Islet precursor cell (in vitro differentiated cells): ENCODE measurements at regions not wholly inside any gene's neighbourhood (a gene's known extent, or its start where the extent isn't known, plus 50 kb on each side); places are given as distances from the start of the nearest gene placed in this dataset.
"Not testable (repeated sequence)": the region's sequence is repeated elsewhere in the genome, so short reads cannot be mapped to it uniquely, and the experiment has no call there.

Source experiments
- DNase-seq: peaks from one replicate; pipeline ENCODE4 v3.0.0-alpha.2; 2018

DNA sequence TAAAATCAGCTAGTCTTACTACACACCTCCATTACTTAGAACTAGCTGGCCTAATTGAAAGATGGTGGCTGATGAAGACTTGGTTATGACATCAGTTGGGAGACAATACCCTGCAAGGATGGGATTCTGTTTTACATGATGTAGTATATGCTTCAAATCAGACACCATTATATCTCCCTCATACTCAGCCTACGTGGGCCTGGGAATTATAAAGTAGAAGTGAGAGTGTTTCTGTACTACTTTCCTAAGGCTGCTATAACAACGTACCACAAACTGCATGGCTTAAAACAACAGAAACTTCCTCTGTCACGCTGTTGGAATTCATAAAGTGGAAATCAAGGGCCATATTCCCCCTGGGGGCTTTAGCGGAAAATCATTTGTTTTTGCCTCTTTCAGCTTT lies 190.4 kb downstream of the PAH start:
- DNase-seq = no peak

DNA sequence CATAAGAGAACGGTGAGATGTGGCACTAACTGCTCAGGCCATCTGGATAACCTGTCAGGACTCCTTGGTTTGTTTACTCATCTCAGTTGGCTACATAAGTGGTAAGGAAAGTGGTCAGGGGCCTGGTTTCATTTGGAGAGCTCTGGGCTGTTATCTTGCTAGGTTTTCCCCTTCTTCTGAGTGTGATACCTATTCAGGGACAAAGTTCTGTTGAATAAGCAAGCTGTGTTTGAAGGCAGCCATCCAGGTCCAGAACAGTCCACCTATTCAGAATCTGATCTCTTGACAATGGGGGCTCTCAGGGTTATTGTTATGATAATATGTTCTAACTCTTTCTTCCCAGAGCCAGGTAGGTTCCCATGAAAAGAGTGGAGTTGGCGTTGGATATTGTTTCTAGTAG lies 194.9 kb downstream of the PAH start:
- DNase-seq = no peak

DNA sequence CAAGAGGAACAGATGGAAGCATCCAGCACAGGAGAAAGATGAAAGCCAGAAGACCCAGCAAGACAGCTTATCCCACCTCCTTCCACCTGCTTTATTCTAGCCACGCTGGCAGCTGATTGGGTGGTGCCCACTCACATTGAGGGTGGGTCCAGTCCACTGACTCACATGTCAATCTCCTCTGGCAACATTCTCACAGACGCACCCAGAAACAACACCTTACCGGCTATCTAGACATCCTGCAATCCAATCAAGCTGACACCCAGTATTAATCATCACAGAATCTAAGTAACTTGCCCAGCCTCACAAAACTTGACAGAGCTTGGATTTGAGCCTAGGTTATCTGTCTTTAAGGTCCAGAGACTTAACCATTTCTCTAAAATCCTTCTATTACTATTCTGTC lies 208.9 kb downstream of the PAH start:
- no peak for DNase-seq

DNA sequence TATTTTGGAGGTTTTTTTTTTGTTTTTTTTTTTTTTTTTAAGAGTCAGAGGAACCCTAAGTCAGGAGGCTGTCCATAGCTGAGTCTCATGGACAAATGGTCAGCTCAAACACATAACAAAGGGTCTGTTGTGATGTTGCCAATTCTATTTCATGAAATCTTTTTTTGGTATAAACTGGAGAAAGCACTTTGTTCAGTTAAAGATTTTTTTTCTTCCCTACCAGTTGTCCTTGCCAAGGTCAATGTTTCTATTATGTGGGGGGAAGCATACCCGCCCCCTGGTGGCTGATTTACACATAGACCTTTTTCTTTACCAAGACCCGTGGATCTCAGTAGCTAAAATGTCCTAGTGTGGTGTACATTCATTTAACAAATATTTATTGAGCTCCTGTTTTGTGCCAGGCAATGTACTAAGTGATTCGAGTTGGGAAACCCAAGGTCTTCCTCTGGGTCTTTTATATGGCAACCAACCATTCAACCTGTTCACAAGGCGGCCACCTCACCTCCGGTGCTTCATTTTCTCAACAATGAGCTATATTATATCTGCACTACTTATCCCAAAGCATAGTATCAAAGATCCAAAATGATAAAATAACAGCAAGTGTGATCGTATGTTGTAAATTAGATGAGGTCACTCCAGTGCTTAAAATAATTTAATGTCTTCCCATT lies 214.5 kb downstream of the PAH start:
- peak; percentile 75 for DNase-seq

DNA sequence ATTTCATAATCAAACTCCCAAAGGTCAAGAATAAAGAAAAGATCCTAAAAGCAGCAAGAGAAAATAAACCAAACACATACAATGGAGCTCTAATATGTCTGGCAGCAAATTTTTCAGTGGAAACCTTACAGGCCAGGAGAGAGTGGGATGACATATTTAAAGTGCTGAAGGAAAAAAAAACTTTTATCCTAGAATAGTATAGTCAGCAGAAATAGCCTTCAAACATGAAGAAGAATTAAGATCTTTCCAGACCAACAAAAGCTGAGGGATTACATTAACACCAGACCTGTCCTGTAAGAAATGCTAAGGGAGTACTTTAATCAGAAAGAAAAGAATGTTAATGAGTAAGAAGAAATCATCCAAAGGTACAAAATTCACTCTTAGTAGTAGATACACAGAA lies 215.7 kb upstream of the IGF1 start:
- DNase-seq = no peak

DNA sequence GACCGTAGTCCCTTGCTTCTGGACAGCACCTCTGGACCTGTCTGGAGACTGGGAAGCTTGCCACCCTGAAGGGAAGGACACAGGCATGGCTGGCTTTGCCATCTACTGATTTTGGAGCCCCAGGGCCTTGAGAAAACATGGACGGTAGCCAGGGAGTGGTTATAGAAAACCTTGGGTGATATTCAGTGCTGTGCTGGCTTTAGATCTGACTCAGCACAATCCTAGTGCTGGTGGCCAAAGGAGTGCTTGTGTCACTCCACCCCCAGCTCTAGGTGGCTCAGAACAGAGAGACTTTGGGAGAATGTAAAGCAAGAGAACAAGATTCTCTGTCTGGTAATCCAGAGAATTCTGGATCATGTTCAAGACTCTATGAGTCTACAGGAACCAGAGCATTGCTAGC lies 214.5 kb upstream of the IGF1 start:
- peak; percentile 49 for DNase-seq

DNA sequence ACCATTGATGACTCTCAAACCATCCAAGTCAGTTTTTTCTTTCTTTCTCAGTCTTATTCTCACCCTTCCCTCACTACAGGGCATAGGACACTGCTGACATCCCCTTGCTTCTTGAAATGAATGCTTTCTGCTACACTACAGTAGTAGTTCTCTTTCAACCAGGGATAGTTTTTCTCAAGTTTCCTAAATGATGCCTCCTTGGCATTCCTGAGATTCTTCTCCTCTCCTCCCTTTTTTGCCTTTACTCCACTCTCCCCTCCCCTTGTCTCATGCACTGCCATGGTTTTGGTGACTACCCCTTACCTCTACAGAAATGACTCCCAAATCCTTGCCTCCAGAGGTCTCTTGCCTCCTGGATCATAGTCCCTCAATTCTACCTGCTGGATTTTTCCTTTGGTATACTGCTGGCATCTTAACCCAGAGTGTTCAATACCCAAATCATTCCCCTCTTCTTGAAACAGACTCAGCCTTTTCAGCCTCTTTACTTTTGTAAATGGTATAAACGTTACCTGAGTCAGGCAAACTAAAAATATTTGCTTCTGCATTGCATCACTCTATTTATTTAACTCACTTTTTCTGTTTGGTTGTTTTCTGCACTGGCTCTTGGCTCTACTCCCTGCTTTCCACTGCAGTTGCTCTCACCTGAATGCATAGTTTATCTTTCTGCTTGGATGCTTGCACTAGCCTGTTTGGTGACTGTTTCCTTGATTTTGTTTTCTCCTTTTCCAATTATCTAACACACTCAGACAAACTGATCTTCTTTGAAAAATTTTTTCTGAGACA lies 211.6 kb upstream of the IGF1 start:
- no peak for DNase-seq

DNA sequence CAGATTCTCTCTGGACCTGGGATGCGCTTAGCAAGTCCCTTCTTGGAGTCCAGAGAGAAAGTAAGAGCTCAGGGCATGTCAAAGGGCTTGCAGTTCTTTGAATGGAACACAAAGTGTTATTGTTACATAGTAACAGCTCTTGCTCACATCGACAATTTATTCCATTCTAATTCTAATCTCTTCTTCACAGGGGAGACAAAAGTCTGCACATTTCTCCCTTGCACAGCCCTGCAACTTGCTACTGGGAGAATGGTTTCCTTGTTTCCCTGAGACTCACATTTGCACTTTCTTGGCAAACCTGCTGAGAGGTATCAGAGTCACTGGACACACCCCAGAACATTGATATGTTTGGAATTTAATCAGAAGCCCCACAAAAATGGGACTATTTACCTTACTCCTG lies 209.9 kb upstream of the IGF1 start:
- DNase-seq = no peak

DNA sequence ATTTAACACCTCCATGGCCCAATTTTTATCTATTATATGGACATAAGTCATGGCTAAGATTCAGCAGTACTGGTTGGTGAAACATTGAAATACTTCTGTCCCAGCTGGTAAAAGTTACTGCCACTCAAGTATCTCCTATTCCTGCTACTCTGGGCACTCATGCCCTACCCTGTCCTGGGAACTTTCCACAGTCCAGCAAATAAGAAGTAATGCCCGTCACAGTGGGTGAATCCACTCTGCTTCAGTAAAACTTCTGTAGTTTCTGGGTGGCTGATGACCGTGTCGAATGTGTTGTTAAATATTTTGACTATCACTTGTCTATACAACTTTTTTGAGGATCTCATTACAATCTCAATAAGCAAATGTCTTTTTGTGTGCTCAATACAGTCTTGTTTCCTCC lies 209.3 kb upstream of the IGF1 start:
- no peak for DNase-seq

DNA sequence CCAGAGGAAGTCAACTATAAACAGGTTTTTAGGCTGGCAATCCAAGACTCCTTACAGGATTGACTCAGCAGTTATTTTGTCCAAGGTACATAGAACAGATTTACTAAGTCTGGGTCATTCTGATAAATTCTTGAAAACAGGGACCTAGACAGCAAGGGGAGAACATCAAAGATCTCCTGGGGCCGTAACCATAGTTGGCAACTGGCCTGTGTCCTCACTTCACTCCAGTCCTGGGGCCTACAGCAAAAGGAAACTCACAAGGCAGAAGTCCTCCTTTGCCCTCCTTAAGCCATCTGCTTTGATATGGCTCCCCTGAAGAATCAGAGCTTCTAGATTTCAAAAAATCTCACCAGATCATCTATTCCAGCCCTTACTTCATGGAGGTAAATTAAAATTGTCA lies 207.2 kb upstream of the IGF1 start:
- DNase-seq = no peak

DNA sequence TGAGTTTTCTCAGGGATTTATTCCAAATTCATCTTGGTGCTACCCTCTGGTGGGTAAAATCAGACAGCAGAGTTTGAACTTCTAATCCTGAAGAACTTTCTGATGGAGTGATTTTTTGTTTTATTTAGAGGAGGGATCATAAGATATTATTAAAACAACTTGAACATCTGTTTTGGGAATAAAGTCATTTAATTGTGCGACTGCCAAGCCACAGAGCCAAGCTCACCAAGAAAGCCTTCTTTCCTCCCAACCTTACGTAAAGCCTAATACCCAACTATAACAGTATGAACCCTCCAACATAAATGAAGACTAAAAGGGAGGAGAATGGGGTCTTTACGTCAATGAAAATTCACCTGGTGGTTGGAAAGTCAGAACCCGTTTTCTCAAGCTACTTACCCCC lies 205.5 kb upstream of the IGF1 start:
- DNase-seq = no peak

DNA sequence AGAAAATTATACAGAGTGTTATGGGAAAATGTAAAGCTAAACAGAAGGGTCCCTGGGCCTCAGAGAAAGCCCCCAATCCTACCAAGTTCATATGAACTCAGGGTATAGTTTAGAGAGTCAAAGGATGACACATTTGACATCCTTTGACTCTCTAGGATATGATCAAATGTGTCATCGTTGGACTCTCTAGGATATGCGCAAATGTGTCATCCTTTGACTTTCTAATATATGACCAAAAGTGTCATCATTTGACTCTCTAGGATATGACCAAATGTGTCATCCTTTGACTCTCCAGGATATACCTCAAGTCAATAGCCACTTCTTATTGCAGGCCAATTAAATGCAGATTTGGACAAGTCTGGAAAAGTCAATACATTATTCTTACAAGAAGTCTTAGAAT lies 204.8 kb upstream of the IGF1 start:
- DNase-seq = no peak

DNA sequence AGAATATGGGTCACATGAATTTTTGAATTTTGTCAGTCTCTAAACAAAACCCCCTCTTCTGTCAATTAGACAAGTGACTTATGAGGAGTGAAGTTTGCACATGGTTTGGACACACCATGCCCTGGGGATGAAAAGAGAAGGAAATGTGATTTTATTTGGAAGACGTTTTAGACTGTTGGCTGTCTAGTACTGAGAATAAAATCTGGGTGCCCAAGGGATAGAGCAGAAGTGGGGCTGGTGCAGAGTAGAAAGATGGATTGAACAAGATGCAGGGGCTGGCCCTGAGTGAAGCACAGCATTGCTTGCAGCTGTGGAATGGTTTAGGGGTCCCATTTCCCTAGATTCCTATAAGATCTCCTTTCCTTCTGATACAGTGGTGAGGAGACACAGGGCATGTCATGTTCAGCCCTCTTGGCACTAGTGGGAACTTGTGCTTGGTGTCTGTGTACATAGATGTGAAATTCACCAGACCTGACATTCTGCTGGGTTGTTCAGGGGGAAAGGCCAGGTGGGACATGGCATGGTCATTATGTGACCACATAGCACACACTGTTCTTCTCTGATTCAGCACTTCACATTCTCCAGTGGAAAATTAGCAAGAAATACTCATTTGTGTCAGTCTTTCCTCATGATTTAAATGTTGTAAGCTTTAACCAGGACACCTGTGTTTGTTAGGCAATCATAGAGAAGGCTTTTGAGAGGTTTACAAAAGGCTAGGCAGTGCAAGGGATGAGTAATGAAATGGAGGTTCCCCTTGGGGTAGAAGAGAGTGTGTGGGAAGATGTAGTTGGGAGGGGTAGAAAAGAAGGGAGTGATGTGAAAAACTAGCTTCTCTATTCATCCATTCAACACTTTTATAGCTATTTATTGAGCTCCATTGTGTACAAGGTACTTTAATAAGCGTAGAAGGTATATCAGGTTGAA lies 202.3 kb upstream of the IGF1 start:
- DNase-seq = no peak

DNA sequence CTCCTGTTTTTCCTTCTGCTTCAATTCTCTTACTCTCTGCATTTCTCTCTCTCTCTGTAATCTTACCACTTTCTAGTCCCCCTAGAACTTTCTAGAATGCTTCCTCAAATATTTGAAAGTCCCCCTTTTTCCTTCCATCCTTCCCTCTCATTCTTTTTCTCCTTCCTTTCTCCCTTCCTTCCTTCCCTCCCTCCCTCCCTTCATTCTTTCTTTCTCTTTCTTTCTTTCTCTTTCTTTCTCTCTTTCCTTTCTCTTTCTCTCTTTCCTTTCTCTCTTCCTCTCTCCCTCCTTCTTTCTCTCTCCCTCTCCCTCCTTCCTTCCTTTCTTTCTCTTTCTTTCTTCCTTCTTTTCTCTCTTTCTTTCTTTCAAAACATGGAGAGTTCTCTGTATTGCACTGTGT lies 201.4 kb upstream of the IGF1 start:
- DNase-seq = no peak

DNA sequence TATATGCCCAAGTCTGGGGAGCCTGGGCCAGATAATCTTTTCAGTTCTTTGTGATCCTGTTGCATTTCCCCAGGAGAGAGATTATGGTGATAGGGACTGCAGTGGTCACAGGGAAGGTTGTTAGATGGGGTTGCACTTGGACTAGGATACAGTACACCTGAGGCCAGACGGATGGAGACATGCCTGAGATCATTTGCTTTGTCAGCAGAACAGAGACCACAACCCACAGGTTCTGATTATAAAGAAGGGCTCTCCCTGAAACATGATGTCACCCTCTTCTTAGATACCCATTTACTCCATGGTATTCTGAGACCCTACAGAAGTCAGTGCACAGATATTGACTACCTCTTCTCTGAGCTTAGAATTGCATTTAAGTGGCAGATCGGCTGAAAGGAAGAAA lies 200.9 kb upstream of the IGF1 start:
- DNase-seq = no peak

DNA sequence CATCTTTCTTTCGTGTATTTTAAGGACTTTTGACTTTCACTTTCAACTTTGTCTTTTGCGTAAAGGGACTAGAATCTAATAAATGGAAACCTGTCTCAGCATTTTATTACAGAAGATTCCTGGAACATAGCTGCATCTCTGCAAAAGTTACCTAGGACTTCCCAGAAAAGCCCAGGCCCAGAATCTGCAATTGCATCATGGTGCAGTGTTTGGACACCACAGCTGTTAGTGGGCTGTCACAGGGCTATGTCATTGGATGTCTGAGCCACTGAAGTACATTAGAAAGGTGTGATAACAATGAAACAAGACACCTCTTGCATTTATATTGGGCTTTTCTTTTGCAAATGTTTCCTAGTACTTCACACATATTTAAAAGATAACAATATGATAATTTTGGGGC lies 199.9 kb upstream of the IGF1 start:
- no peak for DNase-seq

DNA sequence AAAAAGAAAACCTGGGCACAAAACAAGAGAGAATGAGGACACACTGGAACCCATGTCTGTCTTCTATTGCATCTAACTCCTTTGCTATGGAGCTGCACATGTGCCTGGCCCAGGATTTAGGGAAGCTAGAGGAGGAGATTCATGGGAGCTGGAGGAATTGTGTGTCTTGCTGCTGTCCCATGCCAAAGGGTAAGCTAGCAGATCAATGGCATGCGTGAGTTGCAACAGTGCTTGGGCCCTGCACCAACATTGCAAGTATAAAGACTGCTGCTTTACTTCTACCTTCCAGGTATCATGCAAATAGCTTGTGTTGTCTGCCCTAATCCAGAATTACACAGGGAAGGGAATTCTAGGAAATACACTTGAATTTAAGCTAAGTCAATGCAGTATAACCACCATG lies 196.4 kb upstream of the IGF1 start:
- DNase-seq = no peak

DNA sequence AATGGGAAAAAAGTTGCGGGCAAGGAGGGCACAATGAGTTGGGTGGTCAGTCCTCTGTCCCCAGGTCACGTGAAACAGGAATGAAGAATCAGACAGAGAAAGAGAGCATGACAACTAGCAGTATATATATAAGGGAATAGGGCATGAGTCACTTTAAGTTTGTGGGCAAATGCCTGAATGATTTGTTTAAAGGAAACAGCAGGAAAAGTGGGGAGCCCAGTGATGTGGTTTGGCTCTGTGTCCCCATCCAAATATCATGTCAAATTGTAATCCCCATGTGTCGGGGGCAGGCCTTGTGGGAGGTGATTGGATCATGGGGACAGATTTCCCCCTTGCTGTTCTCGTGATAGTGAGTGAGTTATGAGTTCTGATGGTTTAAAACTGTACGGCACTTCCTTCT lies 195.3 kb upstream of the IGF1 start:
- DNase-seq = no peak

DNA sequence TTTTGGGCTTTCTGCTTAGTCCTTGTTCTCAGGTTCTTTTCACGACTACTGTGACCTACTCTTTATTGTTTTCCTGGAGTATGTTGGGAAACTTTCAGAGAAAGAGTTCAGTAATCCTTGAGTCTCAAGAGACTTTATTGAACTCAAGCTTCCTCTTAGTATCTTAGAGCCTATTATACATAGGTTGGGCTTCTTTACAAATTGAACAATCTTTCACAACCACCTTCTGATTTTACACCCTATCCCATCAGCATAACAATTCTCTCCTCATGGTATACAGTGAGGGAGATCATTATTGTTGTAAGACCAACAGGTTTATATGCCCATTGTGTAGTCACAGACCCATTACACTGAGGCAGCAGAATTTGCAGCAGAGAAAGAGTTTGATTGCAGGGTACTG lies 193.2 kb upstream of the IGF1 start:
- DNase-seq = no peak

DNA sequence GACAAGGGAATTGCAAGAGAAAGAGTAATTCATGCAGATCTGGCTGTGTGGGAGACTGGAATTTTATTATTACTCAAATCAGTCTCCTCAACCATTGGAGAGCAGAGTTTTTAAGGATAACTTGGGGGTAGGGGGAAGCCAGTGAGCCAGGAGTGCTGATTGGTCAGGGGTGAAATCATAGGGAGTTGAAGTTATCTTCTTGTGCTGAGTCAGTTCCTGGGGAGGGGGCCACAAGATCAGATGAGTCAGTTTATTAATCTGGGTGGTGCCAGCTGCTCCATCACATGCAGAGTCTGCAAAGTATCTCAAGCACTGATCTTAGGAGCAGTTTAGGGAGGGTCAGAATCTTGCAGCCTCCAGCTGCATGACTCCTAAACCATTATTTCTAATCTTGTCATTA lies 191.8 kb upstream of the IGF1 start:
- DNase-seq = not testable (repeated sequence)

DNA sequence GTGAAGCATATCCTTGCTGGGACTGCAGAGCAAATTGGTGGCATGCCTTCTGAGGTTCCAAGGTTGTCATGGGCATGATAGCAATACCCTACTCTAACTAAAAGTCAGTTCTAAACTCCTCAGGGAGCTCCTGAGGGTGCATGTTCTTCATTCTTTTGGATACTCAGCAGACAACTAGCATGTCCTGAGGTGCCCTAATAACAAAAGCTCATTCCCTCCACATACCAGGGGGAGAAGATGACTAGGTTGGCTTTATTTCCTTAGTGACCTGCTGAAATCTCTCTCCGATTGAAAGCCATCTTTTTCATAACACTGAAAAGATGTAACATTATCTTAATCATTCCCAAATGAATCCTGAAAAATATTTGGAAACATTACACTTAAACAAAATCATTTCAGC lies 188.7 kb upstream of the IGF1 start:
- no peak for DNase-seq

DNA sequence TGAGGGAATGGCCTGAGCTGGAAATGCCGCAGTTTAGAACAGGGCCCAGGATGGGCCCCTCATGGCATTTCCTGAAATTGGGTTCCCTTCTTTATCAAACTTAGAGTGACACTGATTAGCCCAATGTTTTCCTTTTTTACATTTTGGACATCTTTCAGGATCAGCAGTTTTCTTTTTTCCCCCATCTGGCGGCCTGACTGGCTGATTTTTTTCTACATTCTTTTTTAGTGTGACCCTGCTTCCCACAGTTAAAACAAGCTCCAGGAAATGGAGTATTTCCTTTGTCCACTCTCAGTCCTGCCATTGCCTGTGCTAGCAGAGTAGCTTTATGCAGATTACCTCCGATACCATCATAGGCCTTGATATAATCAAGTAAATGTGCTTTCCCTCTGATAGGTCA lies 185.8 kb upstream of the IGF1 start:
- not testable (repeated sequence) for DNase-seq

DNA sequence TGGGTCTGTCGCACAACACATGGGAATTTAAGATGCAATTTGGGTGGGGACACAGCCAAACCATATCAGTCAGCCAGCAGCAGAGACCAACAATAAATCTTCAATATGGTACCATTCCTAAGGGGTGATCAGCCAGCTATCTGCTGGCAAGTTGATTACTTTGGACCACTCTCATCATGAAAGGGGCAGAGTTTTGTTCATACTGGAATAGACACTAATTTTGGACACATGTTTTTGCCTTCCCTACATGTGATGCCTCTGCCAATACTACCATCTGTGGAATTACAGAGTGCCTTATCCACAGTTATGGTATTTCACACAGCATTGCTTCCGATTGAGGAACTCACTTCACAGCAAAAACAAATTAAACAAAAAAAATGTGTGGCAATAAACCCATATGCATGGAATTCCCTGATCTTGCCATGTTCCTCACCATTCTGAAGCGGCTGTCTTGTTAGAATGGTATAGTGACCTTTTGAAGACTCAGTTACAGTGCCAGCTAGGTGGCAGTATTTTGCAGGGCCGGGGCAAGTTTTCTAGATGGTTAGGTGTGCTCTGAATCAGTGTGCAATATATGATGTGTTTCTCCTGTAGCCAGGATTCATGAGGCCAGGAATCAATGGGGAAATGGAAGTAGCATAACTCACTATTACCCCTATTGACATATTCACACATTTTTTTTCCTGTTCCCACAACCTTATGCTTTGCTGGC lies 179.0 kb upstream of the IGF1 start:
- no peak for DNase-seq
